NCI-H69 (cell line): ENCODE measurements at regions not wholly inside any gene's neighbourhood (a gene's known extent, or its start where the extent isn't known, plus 50 kb on each side); places are given as distances from the start of the nearest gene placed in this dataset.

Source experiments
- DNase-seq: peaks from one replicate; lab custom pipeline; 2025; lab: John Stamatoyannopoulos, UW

- DNase-seq, result peak; percentile 92
Observed at GRCh38 chrX:13266641-13267345, 53.1 kb downstream of the ATXN3L start.

DNA sequence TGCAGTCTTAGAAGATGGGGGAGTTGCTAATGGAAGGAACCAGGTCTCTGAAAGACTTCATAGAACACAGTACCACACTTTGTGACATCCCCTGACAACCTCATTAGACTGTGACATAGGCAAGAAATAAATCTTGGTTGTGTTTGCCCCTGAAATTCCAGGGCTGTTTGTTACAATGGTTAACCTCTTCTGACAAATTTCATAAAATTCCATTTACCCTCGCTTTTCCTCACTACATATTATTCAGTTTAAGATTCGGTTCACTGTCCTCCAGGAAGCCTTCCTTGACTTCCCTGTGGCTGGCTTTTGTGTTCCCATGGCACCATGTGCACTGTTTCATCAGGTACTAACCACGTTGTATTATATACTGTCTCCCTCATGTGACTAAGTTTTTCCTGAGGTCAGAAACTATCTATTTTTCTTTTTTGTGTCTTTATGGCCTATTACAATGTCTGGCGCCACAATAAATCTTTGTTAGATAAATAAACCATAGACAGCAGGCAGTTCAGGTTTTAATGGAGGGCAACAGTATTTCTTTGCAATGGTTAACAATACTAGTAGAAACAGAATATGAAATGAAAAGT, 54.2 kb downstream of the ATXN3L start:
- DNase-seq, result peak; percentile 60

GRCh38 chrX:13265111-13265510, 54.7 kb downstream of the ATXN3L start:
- DNase-seq, result no peak

GRCh38 chrX:13263560-13264251, 56.1 kb downstream of the ATXN3L start:
- DNase-seq, result no peak

- no peak for DNase-seq
Observed at GRCh38 chrX:13261348-13261747, 58.5 kb downstream of the ATXN3L start.

DNA sequence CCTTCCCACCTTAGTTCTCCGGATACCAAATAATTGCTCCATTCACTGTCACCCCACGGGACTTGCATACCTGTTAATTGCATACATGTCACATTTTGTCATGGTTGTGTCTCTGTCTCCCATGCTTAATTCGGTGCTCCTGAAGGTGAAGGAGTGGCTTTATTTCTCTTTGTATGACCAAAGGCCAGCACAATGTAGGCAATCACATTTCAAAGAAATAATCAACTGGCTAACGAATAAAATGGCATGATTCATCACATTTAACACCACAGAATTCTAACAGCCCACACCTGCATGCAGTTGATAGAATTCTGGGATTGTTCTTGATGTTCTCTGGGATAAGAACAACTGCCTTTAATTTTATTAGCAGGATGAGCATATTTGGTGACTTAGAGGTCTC, 59.3 kb downstream of the ATXN3L start:
- no peak for DNase-seq

- DNase-seq, result no peak
Observed at GRCh38 chrX:13258725-13259124, 61.1 kb downstream of the ATXN3L start.

- no peak for DNase-seq
Observed at GRCh38 chrX:13258052-13258444, 61.8 kb downstream of the ATXN3L start.

- no peak for DNase-seq
Observed at GRCh38 chrX:13257223-13258051, 62.4 kb downstream of the ATXN3L start.

DNA sequence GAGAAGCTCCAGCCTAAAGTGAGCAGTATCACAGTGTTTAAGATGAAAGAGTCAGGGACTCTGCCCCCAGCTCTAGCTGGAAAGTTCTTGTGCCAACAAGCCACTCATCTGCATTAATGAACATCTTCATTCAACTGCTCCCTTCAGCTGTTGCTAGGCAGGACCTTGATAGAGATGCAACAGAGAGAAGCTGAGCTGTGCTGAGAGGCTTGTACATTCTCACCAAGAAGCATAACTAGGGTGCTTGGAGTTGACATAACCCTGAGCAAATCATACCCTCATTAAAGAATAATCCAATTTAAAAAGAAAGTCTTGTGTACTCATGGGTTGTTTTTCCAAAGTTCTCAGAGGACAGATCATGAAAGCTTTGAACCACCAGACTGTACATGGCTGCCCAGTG, 63.2 kb downstream of the ATXN3L start:
- no peak for DNase-seq

DNA sequence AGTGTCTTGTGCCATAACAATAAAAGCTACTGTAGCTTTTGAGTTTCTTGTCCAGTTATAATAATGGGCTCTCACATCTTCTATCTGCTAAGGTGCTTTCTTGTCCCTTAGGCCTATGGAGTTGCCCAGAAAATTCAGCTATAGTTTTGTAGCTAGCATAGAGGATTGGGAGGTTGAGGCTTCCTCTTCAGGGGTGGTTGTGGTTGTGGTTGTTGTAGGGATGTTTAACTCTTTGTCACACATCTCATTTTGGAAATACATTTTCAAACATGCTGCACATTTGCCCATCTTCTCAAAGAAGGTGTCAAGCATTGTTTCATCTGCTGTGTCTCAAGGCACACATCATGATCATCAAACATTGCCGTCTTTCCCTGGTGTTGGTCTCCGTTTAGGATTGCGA, 65.0 kb downstream of the ATXN3L start:
- no peak for DNase-seq

- peak; percentile 34 for DNase-seq
Observed at GRCh38 chrX:13254076-13254785, 65.6 kb downstream of the ATXN3L start.

- no peak for DNase-seq
Observed at GRCh38 chrX:13253223-13253622, 66.6 kb downstream of the ATXN3L start.

DNA sequence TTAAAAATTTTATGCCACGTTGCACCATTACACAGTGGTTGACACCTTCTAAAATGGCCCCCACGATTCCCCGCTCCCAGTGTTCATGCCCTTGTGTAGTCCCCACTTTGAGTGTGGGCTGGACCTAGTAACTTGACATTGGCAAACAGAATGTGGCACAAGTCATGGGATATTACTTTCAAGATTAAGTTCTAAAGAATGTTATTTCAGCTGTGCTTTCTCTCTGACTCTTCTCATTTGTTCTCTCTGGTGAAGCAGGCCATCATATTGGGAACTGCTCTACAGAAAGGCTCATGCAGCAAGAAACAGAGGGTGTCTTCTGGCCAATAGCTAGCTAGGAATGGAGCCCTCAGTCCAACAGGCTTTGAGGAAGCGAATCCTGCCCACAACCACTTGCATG, 67.1 kb downstream of the ATXN3L start:
- DNase-seq, result no peak

DNA sequence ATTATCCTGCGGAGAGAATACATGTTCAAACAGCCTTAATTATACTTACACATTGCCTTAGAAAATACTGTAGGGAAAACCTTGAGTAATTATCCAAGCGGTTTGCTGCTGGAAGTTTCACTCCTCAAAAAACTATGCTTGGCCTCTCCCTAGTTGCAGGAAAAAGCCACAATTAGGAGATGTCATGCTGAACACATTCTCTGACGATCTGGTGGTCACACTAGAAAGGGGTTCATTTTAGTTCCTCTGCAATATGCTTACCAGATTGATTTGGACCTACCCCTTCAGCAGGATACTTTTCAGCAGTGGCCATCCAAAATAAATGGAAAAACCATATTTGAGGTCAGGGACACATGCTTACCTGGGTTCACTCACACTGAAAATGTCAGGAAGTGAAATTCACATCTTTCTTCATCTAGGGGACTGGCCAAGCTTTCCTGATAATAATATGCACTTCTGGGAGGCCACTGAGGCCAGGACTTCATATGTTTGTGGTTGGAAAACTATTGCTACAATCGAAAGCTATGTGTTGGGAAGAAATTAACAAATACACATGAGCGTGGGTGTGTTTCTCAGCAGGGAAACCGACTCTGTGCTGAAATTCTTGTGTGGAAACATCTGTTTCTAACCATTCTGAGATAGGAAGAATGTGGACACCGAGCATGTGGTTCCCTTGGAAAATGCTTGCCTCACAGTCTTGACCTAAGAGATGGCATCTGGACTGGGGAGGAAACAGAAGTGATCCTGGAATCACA, 68.8 kb downstream of the ATXN3L start:
- peak; percentile 15 for DNase-seq

DNA sequence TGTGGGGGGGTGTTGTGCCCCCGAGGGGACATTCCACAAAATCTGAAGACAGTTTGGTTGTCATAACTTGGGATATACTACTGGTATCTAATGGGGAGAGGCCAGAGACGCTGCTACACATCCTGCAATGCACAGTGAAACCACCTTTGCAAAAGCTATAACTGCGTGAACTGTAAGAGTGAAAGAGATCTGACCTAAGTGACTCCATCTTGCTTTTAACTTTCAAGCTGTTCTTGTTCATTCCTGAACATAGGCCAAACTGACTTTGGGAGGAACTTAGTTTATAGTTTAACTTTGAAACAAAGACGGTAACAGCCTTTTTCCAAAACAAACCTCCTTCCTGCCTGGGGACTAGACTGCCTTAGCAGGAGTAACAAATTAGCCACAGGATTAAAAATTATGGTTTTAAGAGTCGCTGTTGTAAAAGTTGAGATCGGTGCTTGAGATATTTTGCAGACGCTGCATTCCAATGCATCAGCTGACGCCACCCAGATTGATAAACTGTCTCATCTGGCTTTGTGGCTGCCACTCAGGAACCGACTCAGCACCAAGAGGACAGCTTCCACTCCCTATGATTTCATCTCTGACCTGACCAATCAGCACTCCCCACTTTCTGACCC, 70.9 kb downstream of the ATXN3L start:
- no peak for DNase-seq

GRCh38 chrX:13239272-13239671, 80.6 kb downstream of the ATXN3L start:
- no peak for DNase-seq

- peak; percentile 77 for DNase-seq
Observed at GRCh38 chrX:13235930-13236329, 83.9 kb downstream of the ATXN3L start.

- peak; percentile 4 for DNase-seq
Observed at GRCh38 chrX:13232484-13232883, 87.4 kb downstream of the ATXN3L start.

GRCh38 chrX:13226214-13226613, 93.6 kb downstream of the ATXN3L start:
- no peak for DNase-seq
